OCI-LY3 (cell line): ENCODE measurements at regions not wholly inside any gene's neighbourhood (a gene's known extent, or its start where the extent isn't known, plus 50 kb on each side); places are given as distances from the start of the nearest gene placed in this dataset.

Experiments
- EZH2phosphoT487 ChIP-seq: fragments of 200-600 bp; shearing (Covaris generic); IDR thresholded peaks from 2 replicates; pipeline ENCODE4 v1.6.1; 2018; ENCODE audit warnings: antibody characterized with exemption, mixed run types, low read depth
- TF ChIP-seq, protein P1 (sequence below): fragments of 200-600, 300-600 bp; sonication (generic); IDR thresholded peaks from 2 replicates; pipeline ENCODE4 v1.5.1; 2014; ENCODE audit warnings: antibody characterized with exemption, low read length, low read depth

DNA sequence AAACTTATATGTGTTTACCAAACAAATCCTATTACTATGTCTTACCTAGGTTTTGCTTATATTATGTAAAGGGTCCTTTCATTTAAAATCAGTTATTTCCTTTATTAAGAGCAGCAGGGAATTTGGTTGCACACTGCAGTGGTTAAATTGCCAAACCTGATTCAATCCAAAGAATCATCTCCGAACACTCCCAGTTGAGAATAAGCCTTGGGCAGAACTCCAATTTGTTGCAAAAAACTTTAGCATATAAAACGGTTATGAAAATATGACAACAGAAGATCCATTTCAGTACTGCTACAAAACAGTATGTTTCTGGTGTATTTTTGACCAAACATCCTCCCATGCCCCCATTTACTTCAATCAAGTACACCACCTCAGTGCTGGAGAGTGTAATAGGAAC lies 587.0 kb upstream of the GRAMD2B start:
- TF ChIP-seq, protein P1, sequence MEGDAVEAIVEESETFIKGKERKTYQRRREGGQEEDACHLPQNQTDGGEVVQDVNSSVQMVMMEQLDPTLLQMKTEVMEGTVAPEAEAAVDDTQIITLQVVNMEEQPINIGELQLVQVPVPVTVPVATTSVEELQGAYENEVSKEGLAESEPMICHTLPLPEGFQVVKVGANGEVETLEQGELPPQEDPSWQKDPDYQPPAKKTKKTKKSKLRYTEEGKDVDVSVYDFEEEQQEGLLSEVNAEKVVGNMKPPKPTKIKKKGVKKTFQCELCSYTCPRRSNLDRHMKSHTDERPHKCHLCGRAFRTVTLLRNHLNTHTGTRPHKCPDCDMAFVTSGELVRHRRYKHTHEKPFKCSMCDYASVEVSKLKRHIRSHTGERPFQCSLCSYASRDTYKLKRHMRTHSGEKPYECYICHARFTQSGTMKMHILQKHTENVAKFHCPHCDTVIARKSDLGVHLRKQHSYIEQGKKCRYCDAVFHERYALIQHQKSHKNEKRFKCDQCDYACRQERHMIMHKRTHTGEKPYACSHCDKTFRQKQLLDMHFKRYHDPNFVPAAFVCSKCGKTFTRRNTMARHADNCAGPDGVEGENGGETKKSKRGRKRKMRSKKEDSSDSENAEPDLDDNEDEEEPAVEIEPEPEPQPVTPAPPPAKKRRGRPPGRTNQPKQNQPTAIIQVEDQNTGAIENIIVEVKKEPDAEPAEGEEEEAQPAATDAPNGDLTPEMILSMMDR: no peak
- no peak for TF ChIP-seq EZH2phosphoT487
